GM19025 (cell line): ENCODE measurements at regions not wholly inside any gene's neighbourhood (a gene's known extent, or its start where the extent isn't known, plus 50 kb on each side); places are given as distances from the start of the nearest gene placed in this dataset.
"Not testable (repeated sequence)": the region's sequence is repeated elsewhere in the genome, so short reads cannot be mapped to it uniquely, and the experiment has no call there.

Experiments used
- ATAC-seq: cut with Tn5 transposase; IDR thresholded peaks from one replicate; pipeline ENCODE4 v1.9.1; 2021; ENCODE audit warnings: mild to moderate bottlenecking, low read depth, moderate library complexity; ENCODE audit not compliant: unreplicated experiment

- not testable (repeated sequence) for ATAC-seq
Observed at GRCh38 chr16:88261814-88262605, 120.7 kb upstream of the ZNF469 start.

GRCh38 chr16:88262858-88263563 is 119.7 kb upstream of the ZNF469 start:
- not testable (repeated sequence) for ATAC-seq

GRCh38 chr16:88263681-88264287 is 119.0 kb upstream of the ZNF469 start:
- not testable (repeated sequence) for ATAC-seq

GRCh38 chr16:88264641-88265285 is 118.0 kb upstream of the ZNF469 start:
- ATAC-seq: peak; percentile 73

- ATAC-seq: peak; percentile 41
Observed at GRCh38 chr16:88265286-88265938, 117.3 kb upstream of the ZNF469 start.

- not testable (repeated sequence) for ATAC-seq
Observed at GRCh38 chr16:88266036-88266435, 116.7 kb upstream of the ZNF469 start.

- ATAC-seq: not testable (repeated sequence)
Observed at GRCh38 chr16:88266935-88267551, 115.7 kb upstream of the ZNF469 start.

GRCh38 chr16:88268186-88268970 is 114.4 kb upstream of the ZNF469 start:
- not testable (repeated sequence) for ATAC-seq

- not testable (repeated sequence) for ATAC-seq
Observed at GRCh38 chr16:88270171-88270790, 112.5 kb upstream of the ZNF469 start.

- ATAC-seq: not testable (repeated sequence)
Observed at GRCh38 chr16:88271296-88271695, 111.5 kb upstream of the ZNF469 start.

GRCh38 chr16:88271776-88272175 is 111.0 kb upstream of the ZNF469 start:
- not testable (repeated sequence) for ATAC-seq

GRCh38 chr16:88272437-88272836 is 110.3 kb upstream of the ZNF469 start:
- not testable (repeated sequence) for ATAC-seq

- not testable (repeated sequence) for ATAC-seq
Observed at GRCh38 chr16:88274126-88274750, 108.5 kb upstream of the ZNF469 start.

GRCh38 chr16:88274847-88275246 is 107.9 kb upstream of the ZNF469 start:
- no peak for ATAC-seq

- not testable (repeated sequence) for ATAC-seq
Observed at GRCh38 chr16:88275336-88276122, 107.2 kb upstream of the ZNF469 start.

GRCh38 chr16:88276123-88276588 is 106.6 kb upstream of the ZNF469 start:
- not testable (repeated sequence) for ATAC-seq

GRCh38 chr16:88276591-88276990 is 106.2 kb upstream of the ZNF469 start:
- ATAC-seq: no peak
